ENCODE measurements at regions not wholly inside any gene's neighbourhood (a gene's known extent, or its start where the extent isn't known, plus 50 kb on each side); places are given as distances from the start of the nearest gene placed in this dataset.

DNA sequence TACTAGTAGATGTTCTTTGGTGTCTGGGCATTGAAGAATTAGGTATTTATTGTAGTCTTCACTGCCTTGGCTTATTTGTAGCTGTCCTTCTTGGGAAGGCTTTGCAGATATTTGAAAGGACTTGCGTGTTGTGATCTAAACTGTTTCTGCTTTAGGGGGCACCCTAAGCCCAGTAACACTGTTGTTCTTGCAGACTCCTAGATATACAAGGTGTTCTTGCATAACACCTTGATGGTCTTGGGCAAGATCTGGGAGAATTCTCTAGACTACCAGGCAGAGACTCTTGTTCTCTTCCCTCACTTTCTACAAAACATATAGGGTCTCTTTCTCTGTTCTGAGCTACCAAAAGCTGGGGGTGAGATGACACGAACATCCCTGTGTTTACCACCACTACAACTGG, 179.1 kb downstream of the FAM170A start:
- TF ChIP-seq, protein P1, sequence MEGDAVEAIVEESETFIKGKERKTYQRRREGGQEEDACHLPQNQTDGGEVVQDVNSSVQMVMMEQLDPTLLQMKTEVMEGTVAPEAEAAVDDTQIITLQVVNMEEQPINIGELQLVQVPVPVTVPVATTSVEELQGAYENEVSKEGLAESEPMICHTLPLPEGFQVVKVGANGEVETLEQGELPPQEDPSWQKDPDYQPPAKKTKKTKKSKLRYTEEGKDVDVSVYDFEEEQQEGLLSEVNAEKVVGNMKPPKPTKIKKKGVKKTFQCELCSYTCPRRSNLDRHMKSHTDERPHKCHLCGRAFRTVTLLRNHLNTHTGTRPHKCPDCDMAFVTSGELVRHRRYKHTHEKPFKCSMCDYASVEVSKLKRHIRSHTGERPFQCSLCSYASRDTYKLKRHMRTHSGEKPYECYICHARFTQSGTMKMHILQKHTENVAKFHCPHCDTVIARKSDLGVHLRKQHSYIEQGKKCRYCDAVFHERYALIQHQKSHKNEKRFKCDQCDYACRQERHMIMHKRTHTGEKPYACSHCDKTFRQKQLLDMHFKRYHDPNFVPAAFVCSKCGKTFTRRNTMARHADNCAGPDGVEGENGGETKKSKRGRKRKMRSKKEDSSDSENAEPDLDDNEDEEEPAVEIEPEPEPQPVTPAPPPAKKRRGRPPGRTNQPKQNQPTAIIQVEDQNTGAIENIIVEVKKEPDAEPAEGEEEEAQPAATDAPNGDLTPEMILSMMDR (IDR thresholded peaks at IDR 0.05; ENCODE audit: unreplicated experiment) = no peak
- no peaks in the 10 kb centered on the region for H3K27me3 Mint-ChIP-seq (ENCODE audit: unreplicated experiment)
- no peak overlapping the region for H3K27ac Mint-ChIP-seq (ENCODE audit: unreplicated experiment)
- no peaks in the 10 kb centered on the region for H3K36me3 Mint-ChIP-seq (ENCODE audit: low read depth, unreplicated experiment)
- DNase-seq (ENCODE audit: low spot score) = no peak
- H3K9me3 Mint-ChIP-seq (ENCODE audit: unreplicated experiment) = no peaks in the 10 kb centered on the region
- H3K4me3 Mint-ChIP-seq (ENCODE audit: unreplicated experiment) = no peak overlapping the region
- no peaks in the 10 kb centered on the region for H3K4me1 Mint-ChIP-seq (ENCODE audit: unreplicated experiment)

DNA sequence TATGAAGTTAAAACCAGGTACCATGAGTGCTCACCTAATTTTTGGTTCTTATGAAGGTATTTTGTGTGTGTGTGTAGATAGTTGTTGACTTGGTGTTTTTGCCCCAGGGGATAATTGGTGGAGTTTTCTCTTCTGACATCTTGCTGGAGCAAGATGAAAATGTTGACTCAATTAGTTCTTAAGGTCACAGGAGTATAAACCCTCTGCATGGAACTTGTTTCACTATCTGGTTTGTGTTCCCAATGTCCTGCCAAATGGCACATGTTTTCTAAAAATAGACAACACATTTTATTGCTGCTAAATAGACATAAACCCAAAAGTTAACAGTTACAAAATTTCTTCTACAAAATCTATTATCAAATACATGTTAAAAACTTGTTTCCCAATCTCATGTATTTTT, 180.9 kb downstream of the FAM170A start:
- Mint-ChIP-seq H3K27me3 (ENCODE audit: unreplicated experiment) (no peaks in the 10 kb centered on the region), H3K27ac (ENCODE audit: unreplicated experiment) (no peak overlapping the region)

GRCh38 chr5:119811458-119811857, 182.1 kb downstream of the FAM170A start:
- H3K9me3 Mint-ChIP-seq (ENCODE audit: unreplicated experiment) = no peaks in the 10 kb centered on the region
- TF ChIP-seq, protein P1 (IDR thresholded peaks at IDR 0.05; ENCODE audit: unreplicated experiment) = no peak
- no peaks in the 10 kb centered on the region for H3K4me1 Mint-ChIP-seq (ENCODE audit: unreplicated experiment)
- no peak overlapping the region for H3K4me3 Mint-ChIP-seq (ENCODE audit: unreplicated experiment)
- H3K27ac Mint-ChIP-seq (ENCODE audit: unreplicated experiment) = no peak overlapping the region
- no peak for DNase-seq (ENCODE audit: low spot score)
- no peaks in the 10 kb centered on the region for H3K27me3 Mint-ChIP-seq (ENCODE audit: unreplicated experiment)
- no peaks in the 10 kb centered on the region for H3K36me3 Mint-ChIP-seq (ENCODE audit: low read depth, unreplicated experiment)

More for the DNA sequence above, 180.9 kb downstream of the FAM170A start:
- Mint-ChIP-seq H3K4me3 (ENCODE audit: unreplicated experiment) (no peak overlapping the region), H3K36me3 (ENCODE audit: low read depth, unreplicated experiment) (no peaks in the 10 kb centered on the region), H3K4me1 (ENCODE audit: unreplicated experiment) (no peaks in the 10 kb centered on the region), H3K9me3 (ENCODE audit: unreplicated experiment) (no peaks in the 10 kb centered on the region)
- TF ChIP-seq, protein P1 (IDR thresholded peaks at IDR 0.05; ENCODE audit: unreplicated experiment) = no peak
- DNase-seq (ENCODE audit: low spot score) = no peak

GRCh38 chr5:119814655-119815054, 185.3 kb downstream of the FAM170A start:
- Mint-ChIP-seq H3K4me3 (ENCODE audit: unreplicated experiment) (no peak overlapping the region), H3K9me3 (ENCODE audit: unreplicated experiment) (no peaks in the 10 kb centered on the region), H3K36me3 (ENCODE audit: low read depth, unreplicated experiment) (no peaks in the 10 kb centered on the region), H3K27ac (ENCODE audit: unreplicated experiment) (no peak overlapping the region), H3K4me1 (ENCODE audit: unreplicated experiment) (no peaks in the 10 kb centered on the region), H3K27me3 (ENCODE audit: unreplicated experiment) (no peaks in the 10 kb centered on the region)
- no peak for DNase-seq (ENCODE audit: low spot score)
- TF ChIP-seq, protein P1 (IDR thresholded peaks at IDR 0.05; ENCODE audit: unreplicated experiment) = no peak

GRCh38 chr5:119816055-119816454, 186.7 kb downstream of the FAM170A start:
- no peaks in the 10 kb centered on the region for H3K27me3 Mint-ChIP-seq (ENCODE audit: unreplicated experiment)
- TF ChIP-seq, protein P1 (IDR thresholded peaks at IDR 0.05; ENCODE audit: unreplicated experiment) = no peak
- no peaks in the 10 kb centered on the region for H3K9me3 Mint-ChIP-seq (ENCODE audit: unreplicated experiment)
- H3K4me3 Mint-ChIP-seq (ENCODE audit: unreplicated experiment) = no peak overlapping the region
- no peak overlapping the region for H3K27ac Mint-ChIP-seq (ENCODE audit: unreplicated experiment)
- H3K36me3 Mint-ChIP-seq (ENCODE audit: low read depth, unreplicated experiment) = no peaks in the 10 kb centered on the region
- DNase-seq (ENCODE audit: low spot score) = no peak
- no peaks in the 10 kb centered on the region for H3K4me1 Mint-ChIP-seq (ENCODE audit: unreplicated experiment)
